ENCODE measurements at regions not wholly inside any gene's neighbourhood (a gene's known extent, or its start where the extent isn't known, plus 50 kb on each side); places are given as distances from the start of the nearest gene placed in this dataset.

- peak; percentile 13 for DNase-seq (ENCODE audit: low read depth)
- TF ChIP-seq CTCF (IDR thresholded peaks at IDR 0.05; ENCODE audit: insufficient read depth, low read length), result no peak
- no peak overlapping the region for H3K4me3 ChIP-seq (ENCODE audit: low read depth, low read length)
These were observed 1205.1 kb upstream of the CNTN5 start for GRCh38 chr11:97815667-97816066.

GRCh38 chr11:97832451-97832850, 1188.3 kb upstream of the CNTN5 start:
- no peak for TF ChIP-seq CTCF (IDR thresholded peaks at IDR 0.05; ENCODE audit: insufficient read depth, low read length)
- DNase-seq (ENCODE audit: low read depth), result no peak
- no peak overlapping the region for H3K4me3 ChIP-seq (ENCODE audit: low read depth, low read length)

GRCh38 chr11:97833412-97833811, 1187.3 kb upstream of the CNTN5 start:
- no peak for DNase-seq (ENCODE audit: low read depth)
- no peak for TF ChIP-seq CTCF (IDR thresholded peaks at IDR 0.05; ENCODE audit: insufficient read depth, low read length)
- no peak overlapping the region for H3K4me3 ChIP-seq (ENCODE audit: low read depth, low read length)

- DNase-seq (ENCODE audit: low read depth), result no peak
- TF ChIP-seq CTCF (IDR thresholded peaks at IDR 0.05; ENCODE audit: insufficient read depth, low read length), result no peak
- H3K4me3 ChIP-seq (ENCODE audit: low read depth, low read length), result no peak overlapping the region
These were observed 1176.7 kb upstream of the CNTN5 start for GRCh38 chr11:97844016-97844415.

- DNase-seq (ENCODE audit: low read depth), result no peak
- H3K4me3 ChIP-seq (ENCODE audit: low read depth, low read length), result no peak overlapping the region
- TF ChIP-seq CTCF (IDR thresholded peaks at IDR 0.05; ENCODE audit: insufficient read depth, low read length), result no peak
These were observed 1173.0 kb upstream of the CNTN5 start for GRCh38 chr11:97847730-97848129.

- no peak overlapping the region for H3K4me3 ChIP-seq (ENCODE audit: low read depth, low read length)
- no peak for DNase-seq (ENCODE audit: low read depth)
- TF ChIP-seq CTCF (IDR thresholded peaks at IDR 0.05; ENCODE audit: insufficient read depth, low read length), result no peak
These were observed 1170.0 kb upstream of the CNTN5 start for GRCh38 chr11:97850701-97851100.

GRCh38 chr11:97854357-97854756, 1166.4 kb upstream of the CNTN5 start:
- TF ChIP-seq CTCF (IDR thresholded peaks at IDR 0.05; ENCODE audit: insufficient read depth, low read length), result no peak
- H3K4me3 ChIP-seq (ENCODE audit: low read depth, low read length), result no peak overlapping the region
- no peak for DNase-seq (ENCODE audit: low read depth)

Data from fibroblast of the aortic adventitia (primary cell).